ENCODE measurements at regions not wholly inside any gene's neighbourhood (a gene's known extent, or its start where the extent isn't known, plus 50 kb on each side); places are given as distances from the start of the nearest gene placed in this dataset.
A peak's percentile ranks its signal among the peaks of the same experiment; 100 is the strongest.

GRCh38 chr1:227449741-227450441 lies 113.5 kb upstream of the ZNF678 start:
- no peak overlapping the region for H3K4me3 Mint-ChIP-seq
- Histone ChIP-seq H3K9me3 (ENCODE audit: control insufficient read depth in 1 of 2, insufficient read depth in 1 of 2, low read length in 2 of 2) (no peaks in the 10 kb centered on the region), H3K4me1 (ENCODE audit: insufficient read depth, low read length) (no peaks in the 10 kb centered on the region), H3K27ac (ENCODE audit: low read depth in 1 of 2, low read length in 2 of 2) (no peak overlapping the region), H3K27me3 (ENCODE audit: control insufficient read depth in 1 of 2, insufficient read depth in 2 of 2, low read length in 2 of 2) (peaks cover 9 to 21% of the 10 kb centered on the region in 2 experiments), H3K4me3 (ENCODE audit: low read length) (no peak overlapping the region), H3K36me3 (ENCODE audit: insufficient read depth, low read length) (no peaks in the 10 kb centered on the region)
- intact Hi-C loops (cut with DNase I, micrococcal nuclease) = no loop called here
- POLR2A ChIA-PET = no interaction called here
- no peaks in the 10 kb centered on the region for H3K4me1 Mint-ChIP-seq (ENCODE audit: low read depth)
- H3K27ac Mint-ChIP-seq = no peak overlapping the region
- DNase-seq = no peak
- no peak for TF ChIP-seq CTCF (IDR thresholded peaks at IDR 0.05)
- peaks cover 59% of the 10 kb centered on the region for H3K27me3 Mint-ChIP-seq
- ATAC-seq (ENCODE audit: poor library complexity) = no peak
- CTCF ChIA-PET = no interaction called here
- H3K9me3 Mint-ChIP-seq = no peaks in the 10 kb centered on the region
- no peaks in the 10 kb centered on the region for H3K36me3 Mint-ChIP-seq (ENCODE audit: low read depth)

- intact Hi-C loops (cut with DNase I, micrococcal nuclease) = no loop called here
- DNase-seq = peak in 4 of 14 experiments; percentile 15 to 39 (median 26)
- Mint-ChIP-seq H3K4me3 (no peak overlapping the region), H3K9me3 (no peaks in the 10 kb centered on the region), H3K36me3 (ENCODE audit: low read depth) (no peaks in the 10 kb centered on the region), H3K27ac (no peak overlapping the region), H3K4me1 (ENCODE audit: low read depth) (no peaks in the 10 kb centered on the region), H3K27me3 (peaks cover 53% of the 10 kb centered on the region)
- Histone ChIP-seq H3K36me3 (ENCODE audit: insufficient read depth, low read length) (no peaks in the 10 kb centered on the region), H3K4me3 (ENCODE audit: low read length) (no peak overlapping the region), H3K27ac (ENCODE audit: low read depth in 1 of 2, low read length in 2 of 2) (no peak overlapping the region), H3K4me1 (ENCODE audit: insufficient read depth, low read length) (no peaks in the 10 kb centered on the region), H3K9me3 (ENCODE audit: control insufficient read depth in 1 of 2, insufficient read depth in 1 of 2, low read length in 2 of 2) (no peaks in the 10 kb centered on the region), H3K27me3 (ENCODE audit: control insufficient read depth in 1 of 2, insufficient read depth in 2 of 2, low read length in 2 of 2) (peaks cover 3 to 21% of the 10 kb centered on the region in 2 experiments)
- peak; percentile 48 for TF ChIP-seq CTCF (IDR thresholded peaks at IDR 0.05)
- ChIA-PET POLR2A (no interaction called here), CTCF (no interaction called here)
- no peak for ATAC-seq (ENCODE audit: poor library complexity)
Measured at GRCh38 chr1:227449051-227449450, 114.3 kb upstream of the ZNF678 start.

GRCh38 chr1:227447531-227447990 lies 115.8 kb upstream of the ZNF678 start:
- CTCF ChIA-PET = no interaction called here
- Histone ChIP-seq H3K4me3 (ENCODE audit: low read length) (no peak overlapping the region), H3K27me3 (ENCODE audit: control insufficient read depth in 1 of 2, insufficient read depth in 2 of 2, low read length in 2 of 2) (peaks cover 0 to 14% of the 10 kb centered on the region in 2 experiments), H3K4me1 (ENCODE audit: insufficient read depth, low read length) (no peaks in the 10 kb centered on the region), H3K27ac (ENCODE audit: low read depth in 1 of 2, low read length in 2 of 2) (no peak overlapping the region), H3K36me3 (ENCODE audit: insufficient read depth, low read length) (no peaks in the 10 kb centered on the region), H3K9me3 (ENCODE audit: control insufficient read depth in 1 of 2, insufficient read depth in 1 of 2, low read length in 2 of 2) (no peaks in the 10 kb centered on the region)
- Mint-ChIP-seq H3K4me1 (ENCODE audit: low read depth) (no peaks in the 10 kb centered on the region), H3K4me3 (no peak overlapping the region), H3K27me3 (peaks cover 54% of the 10 kb centered on the region), H3K27ac (no peak overlapping the region), H3K36me3 (ENCODE audit: low read depth) (no peaks in the 10 kb centered on the region), H3K9me3 (no peaks in the 10 kb centered on the region)
- TF ChIP-seq CTCF (IDR thresholded peaks at IDR 0.05) = no peak
- no peak for DNase-seq
- intact Hi-C loops (cut with DNase I, micrococcal nuclease) = no loop called here
- POLR2A ChIA-PET = no interaction called here
- no peak for ATAC-seq (ENCODE audit: poor library complexity)
